CD4-positive, alpha-beta memory T cell (primary cell): ENCODE measurements at regions not wholly inside any gene's neighbourhood (a gene's known extent, or its start where the extent isn't known, plus 50 kb on each side); places are given as distances from the start of the nearest gene placed in this dataset.

Experiments
- CTCF ChIA-PET: fragments of 350-600 bp; sonication (Branson Sonifier 250); formaldehyde crosslinking; loops from one replicate; lab custom pipeline; 2021; ENCODE audit warnings: inconsistent platforms; ENCODE audit not compliant: partially characterized antibody; lab: Charles Lee
- POLR2A ChIA-PET: fragments of 350-600 bp; sonication (Branson Sonifier 250); formaldehyde crosslinking; loops from one replicate; lab custom pipeline; 2021; ENCODE audit not compliant: partially characterized antibody; lab: Charles Lee
- DNase-seq, 5 donors: peaks; one replicate each; pipeline versions ENCODE4 v3.0.0 to v3.0.0-alpha.2; 2020 to 2022; ENCODE audit warnings: mixed read lengths in 1 of 5
- H3K27ac ChIP-seq: one replicate; pipeline ENCODE4 v1.7.0; 2013; ENCODE audit warnings: low read depth, low read length
- H3K27me3 ChIP-seq: 2 replicates; pipeline ENCODE4 v1.7.0; 2013; ENCODE audit warnings: mild to moderate bottlenecking, low read length, moderate library complexity; ENCODE audit not compliant: insufficient read depth
- H3K36me3 ChIP-seq: 2 replicates; pipeline ENCODE4 v1.7.0; 2013; ENCODE audit warnings: mild to moderate bottlenecking, low read length, moderate library complexity; ENCODE audit not compliant: insufficient read depth
- H3K4me1 ChIP-seq: 2 replicates; pipeline ENCODE4 v1.7.0; 2013; ENCODE audit warnings: mild to moderate bottlenecking, low read length, moderate library complexity; ENCODE audit not compliant: insufficient read depth
- H3K4me3 ChIP-seq, 2 donors: one replicate each; pipeline ENCODE4 v1.7.0; 2013; ENCODE audit warnings: low read length in 2 of 2, mild to moderate bottlenecking in 1 of 2
- H3K9me3 ChIP-seq, 2 donors: one replicate each; pipeline ENCODE4 v1.7.0; 2013; ENCODE audit warnings: low read length in 2 of 2, control low read depth in 1 of 2; ENCODE audit not compliant: control insufficient read depth in 1 of 2
- H3K27ac Mint-ChIP-seq, 7 donors: one replicate each; pipeline ENCODE4 v1.8.0; 2020 to 2021; ENCODE audit warnings: mixed read lengths in 7 of 7, mild to moderate bottlenecking in 6 of 7, inconsistent platforms in 3 of 7, moderate library complexity in 3 of 7
- H3K27me3 Mint-ChIP-seq, 2 donors: one replicate each; pipeline ENCODE4 v1.8.0; 2020 to 2021; ENCODE audit warnings: mixed read lengths in 2 of 2
- H3K36me3 Mint-ChIP-seq, 2 donors: one replicate each; pipeline ENCODE4 v1.8.0; 2020 to 2021; ENCODE audit warnings: mixed read lengths in 2 of 2, inconsistent platforms in 1 of 2, mild to moderate bottlenecking in 1 of 2
- H3K4me1 Mint-ChIP-seq, 4 donors: one replicate each; pipeline ENCODE4 v1.8.0; 2020 to 2021; ENCODE audit warnings: mixed read lengths in 4 of 4, mild to moderate bottlenecking in 1 of 4
- H3K4me3 Mint-ChIP-seq, 8 donors: one replicate each; pipeline ENCODE4 v1.8.0; 2020 to 2021; ENCODE audit warnings: mixed read lengths in 8 of 8, mild to moderate bottlenecking in 7 of 8, moderate library complexity in 6 of 8, inconsistent platforms in 3 of 8
- H3K9me3 Mint-ChIP-seq, 8 donors: one replicate each; pipeline ENCODE4 v1.8.0; 2020 to 2021; ENCODE audit warnings: mixed read lengths in 8 of 8, mild to moderate bottlenecking in 5 of 8, inconsistent platforms in 3 of 8, moderate library complexity in 1 of 8
- intact Hi-C: fragments of 100-400 bp; cut with micrococcal nuclease; formaldehyde crosslinking; loops from one replicate; pipeline ENCODE4 v1.15.1; 2023

GRCh38 chr6:120083186-120083585 is 733.6 kb upstream of the MAN1A1 start:
- Mint-ChIP-seq H3K27me3 (peaks cover 0 to 1% of the 10 kb centered on the region in 2 donors), H3K4me1 (no peaks in the 10 kb centered on the region), H3K36me3 (no peaks in the 10 kb centered on the region), H3K4me3 (no peak overlapping the region), H3K9me3 (peaks cover 0 to 5% (median 0%) of the 10 kb centered on the region in 8 donors), H3K27ac (no peak overlapping the region)
- no peak overlapping the region for H3K27ac ChIP-seq
- CTCF ChIA-PET: no interaction called here
- H3K27me3 ChIP-seq: no peaks in the 10 kb centered on the region
- POLR2A ChIA-PET: no interaction called here
- no peak overlapping the region for H3K4me3 ChIP-seq
- no peaks in the 10 kb centered on the region for H3K36me3 ChIP-seq
- no peak for DNase-seq
- H3K9me3 ChIP-seq: no peaks in the 10 kb centered on the region
- H3K4me1 ChIP-seq: no peaks in the 10 kb centered on the region
- intact Hi-C loops: no loop called here

- DNase-seq: no peak
- ChIA-PET CTCF (no interaction called here), POLR2A (no interaction called here)
- H3K36me3 Mint-ChIP-seq: no peaks in the 10 kb centered on the region
- no peaks in the 10 kb centered on the region for H3K9me3 Mint-ChIP-seq
- no peak overlapping the region for H3K4me3 Mint-ChIP-seq
- Histone ChIP-seq H3K27me3 (no peaks in the 10 kb centered on the region), H3K36me3 (no peaks in the 10 kb centered on the region), H3K4me1 (no peaks in the 10 kb centered on the region), H3K9me3 (no peaks in the 10 kb centered on the region), H3K4me3 (no peak overlapping the region), H3K27ac (no peak overlapping the region)
- H3K27me3 Mint-ChIP-seq: no peaks in the 10 kb centered on the region
- H3K27ac Mint-ChIP-seq: no peak overlapping the region
- no peaks in the 10 kb centered on the region for H3K4me1 Mint-ChIP-seq
- intact Hi-C loops: no loop called here
Observed at GRCh38 chr6:120077489-120077888, 727.9 kb upstream of the MAN1A1 start.

GRCh38 chr6:120058410-120058809 is 708.8 kb upstream of the MAN1A1 start:
- Histone ChIP-seq H3K27ac (no peak overlapping the region), H3K9me3 (no peaks in the 10 kb centered on the region), H3K36me3 (no peaks in the 10 kb centered on the region), H3K4me3 (no peak overlapping the region), H3K4me1 (no peaks in the 10 kb centered on the region), H3K27me3 (no peaks in the 10 kb centered on the region)
- intact Hi-C loops: no loop called here
- H3K27ac Mint-ChIP-seq: no peak overlapping the region
- POLR2A ChIA-PET: no interaction called here
- H3K4me3 Mint-ChIP-seq: no peak overlapping the region
- no peaks in the 10 kb centered on the region for H3K27me3 Mint-ChIP-seq
- CTCF ChIA-PET: no interaction called here
- peaks cover 0 to 18% (median 7%) of the 10 kb centered on the region in 8 donors for H3K9me3 Mint-ChIP-seq
- no peaks in the 10 kb centered on the region for H3K4me1 Mint-ChIP-seq
- no peak for DNase-seq
- H3K36me3 Mint-ChIP-seq: no peaks in the 10 kb centered on the region

GRCh38 chr6:120056085-120056484 is 706.5 kb upstream of the MAN1A1 start:
- no peak for DNase-seq
- no peaks in the 10 kb centered on the region for H3K4me1 Mint-ChIP-seq
- H3K4me3 ChIP-seq: no peak overlapping the region
- intact Hi-C loops: no loop called here
- H3K36me3 Mint-ChIP-seq: no peaks in the 10 kb centered on the region
- no peaks in the 10 kb centered on the region for H3K9me3 ChIP-seq
- no peak overlapping the region for H3K4me3 Mint-ChIP-seq
- H3K36me3 ChIP-seq: no peaks in the 10 kb centered on the region
- no peaks in the 10 kb centered on the region for H3K27me3 Mint-ChIP-seq
- no peak overlapping the region for H3K27ac Mint-ChIP-seq
- H3K27me3 ChIP-seq: no peaks in the 10 kb centered on the region
- H3K27ac ChIP-seq: no peak overlapping the region
- ChIA-PET POLR2A (no interaction called here), CTCF (no interaction called here)
- H3K4me1 ChIP-seq: no peaks in the 10 kb centered on the region
- peaks cover 0 to 14% (median 6%) of the 10 kb centered on the region in 8 donors for H3K9me3 Mint-ChIP-seq

- intact Hi-C loops: no loop called here
- no peak for DNase-seq
- CTCF ChIA-PET: no interaction called here
- POLR2A ChIA-PET: no interaction called here
- H3K4me3 ChIP-seq: no peak overlapping the region
- no peak overlapping the region for H3K27ac Mint-ChIP-seq
- H3K4me1 ChIP-seq: no peaks in the 10 kb centered on the region
- H3K27me3 ChIP-seq: no peaks in the 10 kb centered on the region
- no peaks in the 10 kb centered on the region for H3K36me3 ChIP-seq
- no peaks in the 10 kb centered on the region for H3K36me3 Mint-ChIP-seq
- H3K27ac ChIP-seq: no peak overlapping the region
- H3K27me3 Mint-ChIP-seq: no peaks in the 10 kb centered on the region
- H3K4me3 Mint-ChIP-seq: no peak overlapping the region
- peaks cover 0 to 14% (median 6%) of the 10 kb centered on the region in 8 donors for H3K9me3 Mint-ChIP-seq
- H3K9me3 ChIP-seq: no peaks in the 10 kb centered on the region
- H3K4me1 Mint-ChIP-seq: no peaks in the 10 kb centered on the region
Observed at GRCh38 chr6:120055071-120055470, 705.5 kb upstream of the MAN1A1 start.

GRCh38 chr6:120039664-120040063 is 690.1 kb upstream of the MAN1A1 start:
- Mint-ChIP-seq H3K27me3 (no peaks in the 10 kb centered on the region), H3K27ac (no peak overlapping the region), H3K4me1 (no peaks in the 10 kb centered on the region), H3K9me3 (peaks cover 0 to 1% (median 0%) of the 10 kb centered on the region in 8 donors), H3K4me3 (no peak overlapping the region), H3K36me3 (no peaks in the 10 kb centered on the region)
- H3K27ac ChIP-seq: no peak overlapping the region
- no peak overlapping the region for H3K4me3 ChIP-seq
- no peaks in the 10 kb centered on the region for H3K27me3 ChIP-seq
- POLR2A ChIA-PET: no interaction called here
- CTCF ChIA-PET: no interaction called here
- intact Hi-C loops: no loop called here
- H3K4me1 ChIP-seq: no peaks in the 10 kb centered on the region
- no peaks in the 10 kb centered on the region for H3K36me3 ChIP-seq
- no peak for DNase-seq
- no peaks in the 10 kb centered on the region for H3K9me3 ChIP-seq

GRCh38 chr6:120031837-120032236 is 682.3 kb upstream of the MAN1A1 start:
- Mint-ChIP-seq H3K9me3 (peaks cover 0 to 4% (median 0%) of the 10 kb centered on the region in 8 donors), H3K27ac (no peak overlapping the region), H3K4me1 (no peaks in the 10 kb centered on the region), H3K27me3 (no peaks in the 10 kb centered on the region), H3K36me3 (no peaks in the 10 kb centered on the region), H3K4me3 (no peak overlapping the region)
- H3K27me3 ChIP-seq: no peaks in the 10 kb centered on the region
- intact Hi-C loops: no loop called here
- H3K4me1 ChIP-seq: no peaks in the 10 kb centered on the region
- POLR2A ChIA-PET: no interaction called here
- no peak overlapping the region for H3K27ac ChIP-seq
- CTCF ChIA-PET: no interaction called here
- no peaks in the 10 kb centered on the region for H3K36me3 ChIP-seq
- H3K4me3 ChIP-seq: no peak overlapping the region
- no peak for DNase-seq
- H3K9me3 ChIP-seq: no peaks in the 10 kb centered on the region

GRCh38 chr6:120026791-120027190 is 677.2 kb upstream of the MAN1A1 start:
- Histone ChIP-seq H3K36me3 (no peaks in the 10 kb centered on the region), H3K9me3 (no peaks in the 10 kb centered on the region), H3K4me1 (no peaks in the 10 kb centered on the region), H3K4me3 (no peak overlapping the region), H3K27ac (no peak overlapping the region), H3K27me3 (no peaks in the 10 kb centered on the region)
- CTCF ChIA-PET: no interaction called here
- DNase-seq: no peak
- intact Hi-C loops: no loop called here
- H3K4me1 Mint-ChIP-seq: no peaks in the 10 kb centered on the region
- peaks cover 0 to 4% (median 0%) of the 10 kb centered on the region in 8 donors for H3K9me3 Mint-ChIP-seq
- no peaks in the 10 kb centered on the region for H3K27me3 Mint-ChIP-seq
- H3K4me3 Mint-ChIP-seq: no peak overlapping the region
- H3K27ac Mint-ChIP-seq: no peak overlapping the region
- H3K36me3 Mint-ChIP-seq: no peaks in the 10 kb centered on the region
- POLR2A ChIA-PET: no interaction called here
